ENCODE measurements at regions not wholly inside any gene's neighbourhood (a gene's known extent, or its start where the extent isn't known, plus 50 kb on each side); places are given as distances from the start of the nearest gene placed in this dataset.

- DNase-seq: no peak
Observed at GRCh38 chr20:57939499-57939898, 229.7 kb upstream of the PMEPA1 start.

- DNase-seq: no peak
Observed at GRCh38 chr20:57938158-57939108, 228.6 kb upstream of the PMEPA1 start.

DNA sequence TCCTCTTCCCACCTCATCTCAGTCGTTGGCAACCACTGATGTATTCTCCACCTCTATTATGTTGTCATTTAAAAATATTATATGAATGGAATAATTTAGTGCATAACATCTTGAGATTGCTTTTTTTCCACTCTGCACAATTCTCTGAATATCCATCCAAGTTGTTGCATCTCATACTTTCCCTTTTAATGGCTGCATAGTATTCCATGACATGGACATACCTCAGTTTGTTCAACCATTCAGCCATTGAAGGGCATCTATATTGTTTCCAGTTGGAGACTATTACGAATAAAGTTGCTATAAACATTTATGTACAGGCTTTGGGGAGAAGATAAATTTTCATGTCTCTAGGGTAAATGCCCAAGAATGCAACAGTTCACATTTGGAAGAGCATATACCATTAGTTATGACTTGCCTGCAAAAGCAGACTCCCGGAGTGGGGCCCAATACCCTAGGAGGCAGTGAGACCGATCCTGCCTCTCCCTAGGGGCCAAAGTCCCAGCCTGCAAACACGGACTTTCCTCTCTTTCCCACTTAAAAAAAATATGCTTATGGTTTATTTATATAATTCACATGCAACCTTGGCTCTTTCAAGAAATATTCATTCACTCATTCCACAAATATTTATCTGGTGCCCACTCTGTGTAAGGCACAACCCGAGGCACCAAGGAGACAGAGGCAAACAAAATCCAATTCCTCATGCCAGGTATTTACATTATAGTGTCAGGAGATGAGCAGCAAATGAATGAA lies 227.0 kb upstream of the PMEPA1 start:
- DNase-seq: no peak

DNA sequence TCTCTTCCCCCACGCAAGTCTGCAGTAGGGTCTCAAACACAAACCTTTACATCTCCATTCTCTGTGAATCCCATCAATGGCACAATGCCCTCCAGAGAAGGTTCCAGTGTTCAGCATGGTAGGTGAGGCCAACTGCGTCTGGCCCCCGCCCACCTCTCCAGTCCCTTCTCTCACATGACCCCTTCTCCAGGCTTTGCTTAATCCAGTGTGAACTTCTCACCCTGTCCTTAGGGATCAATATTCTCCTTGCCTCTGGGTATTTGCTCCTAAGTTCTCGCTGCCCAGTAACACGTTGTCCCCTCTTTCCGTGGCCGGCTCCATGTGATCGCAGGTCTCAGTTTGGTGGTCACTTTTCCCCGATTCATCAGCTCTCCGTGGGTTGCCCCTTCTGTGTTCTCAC lies 225.1 kb upstream of the PMEPA1 start:
- DNase-seq: no peak

GRCh38 chr20:57934007-57934805 lies 224.4 kb upstream of the PMEPA1 start:
- DNase-seq: no peak

GRCh38 chr20:57932227-57932864 lies 222.5 kb upstream of the PMEPA1 start:
- DNase-seq: no peak

- DNase-seq: no peak
Observed at GRCh38 chr20:57930351-57930750, 220.5 kb upstream of the PMEPA1 start.

DNA sequence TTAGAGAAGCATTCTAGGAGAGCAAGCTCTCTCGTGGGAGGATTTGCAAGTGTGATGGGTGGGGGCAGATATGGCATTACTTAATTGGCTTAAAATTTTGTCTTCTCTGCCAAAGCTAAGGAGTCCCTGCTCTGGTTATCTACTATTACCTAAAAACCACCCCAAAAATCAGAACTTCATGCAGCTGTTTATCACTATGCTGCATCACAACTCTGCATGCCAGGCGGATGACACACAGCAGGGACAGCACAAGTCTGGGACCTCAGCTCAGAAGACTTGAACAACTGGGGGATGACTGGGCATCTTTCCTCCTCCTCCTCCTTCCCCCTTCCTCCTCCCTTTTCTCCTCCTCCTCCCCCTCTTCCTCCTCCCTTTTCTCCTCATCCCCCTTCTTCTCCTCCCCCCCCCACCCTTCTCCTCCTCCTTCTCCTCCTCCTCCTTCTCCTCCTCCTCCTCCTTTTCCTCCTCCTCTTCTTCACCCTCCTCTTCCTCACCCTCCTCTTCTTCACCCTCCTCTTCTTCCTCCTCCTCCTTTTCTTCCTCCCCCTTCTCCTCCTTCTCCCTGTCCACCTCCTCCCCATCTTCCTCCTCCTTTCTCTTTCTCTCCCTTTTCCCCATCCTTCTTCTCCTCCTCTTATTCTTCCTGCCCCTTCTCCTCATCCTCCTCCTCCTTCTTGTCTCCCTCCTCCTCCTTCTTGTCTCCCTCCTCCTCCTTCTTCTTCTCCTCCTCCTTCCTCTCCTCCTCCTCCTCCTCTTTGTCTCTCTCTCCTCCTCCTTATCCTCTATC lies 218.6 kb upstream of the PMEPA1 start:
- DNase-seq: no peak

GRCh38 chr20:57927376-57927775 lies 217.6 kb upstream of the PMEPA1 start:
- no peak for DNase-seq

GRCh38 chr20:57922706-57923105 lies 212.9 kb upstream of the PMEPA1 start:
- DNase-seq: no peak

DNA sequence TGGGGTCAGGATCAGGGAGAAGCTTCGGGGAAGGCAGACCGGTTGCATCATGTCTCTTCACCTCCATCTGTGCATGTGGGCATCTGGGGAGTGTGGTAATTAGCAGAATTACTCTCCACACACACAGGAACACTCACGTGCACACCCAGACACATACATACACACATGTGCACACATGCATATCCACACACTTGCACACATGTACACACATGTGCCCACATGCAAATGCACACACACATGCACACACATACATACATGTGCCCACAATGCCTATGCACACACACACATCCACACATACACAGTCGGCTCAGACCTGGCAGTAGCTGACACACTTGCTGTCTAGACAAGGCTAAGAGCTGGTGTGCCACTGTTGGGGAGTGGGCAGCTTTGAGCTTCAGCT lies 212.3 kb upstream of the PMEPA1 start:
- DNase-seq: no peak

- DNase-seq: no peak
Observed at GRCh38 chr20:57921676-57922075, 211.9 kb upstream of the PMEPA1 start.

DNA sequence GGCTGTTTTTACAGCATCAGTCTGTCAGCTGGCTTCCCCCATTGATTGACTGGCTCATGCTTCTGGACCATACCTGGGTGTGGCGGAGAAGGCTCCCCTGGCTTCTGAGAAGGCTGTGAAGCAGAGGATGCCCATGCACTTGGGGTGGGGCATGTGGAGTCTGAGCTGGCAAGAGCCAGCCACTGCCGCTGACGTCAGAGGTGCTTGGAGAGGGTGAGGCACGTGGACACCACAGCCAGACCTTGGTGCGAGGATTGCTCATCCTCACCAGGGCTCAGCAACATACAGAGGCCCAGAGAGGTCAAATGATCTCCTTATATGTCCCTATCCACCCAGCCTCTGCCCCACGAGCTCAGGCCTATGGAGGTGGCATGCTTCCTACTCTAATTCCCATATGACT lies 211.2 kb upstream of the PMEPA1 start:
- no peak for DNase-seq

DNA sequence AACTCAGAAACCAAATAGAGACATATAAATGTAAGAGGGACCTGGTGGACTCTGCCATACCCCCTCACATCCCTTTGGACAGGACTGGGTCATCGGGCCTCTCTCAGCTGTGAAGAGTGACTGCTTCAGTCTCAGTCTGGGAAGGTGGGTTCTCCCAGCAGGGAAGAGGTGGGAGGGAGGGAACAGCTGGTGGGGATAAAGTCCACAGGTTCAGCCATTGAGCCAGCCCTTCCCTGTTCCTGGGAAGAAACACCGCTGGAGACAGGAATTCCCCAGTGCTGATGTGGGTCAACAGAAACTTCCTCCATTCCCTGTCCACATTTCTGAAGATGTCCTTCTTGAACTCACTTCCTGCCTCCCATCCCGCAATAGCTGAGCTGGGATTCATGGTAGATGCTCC lies 209.2 kb upstream of the PMEPA1 start:
- DNase-seq: no peak

- no peak for DNase-seq
Observed at GRCh38 chr20:57918551-57918950, 208.7 kb upstream of the PMEPA1 start.

GRCh38 chr20:57914205-57914604 lies 204.4 kb upstream of the PMEPA1 start:
- DNase-seq: no peak

GRCh38 chr20:57913156-57913930 lies 203.5 kb upstream of the PMEPA1 start:
- DNase-seq: no peak

DNA sequence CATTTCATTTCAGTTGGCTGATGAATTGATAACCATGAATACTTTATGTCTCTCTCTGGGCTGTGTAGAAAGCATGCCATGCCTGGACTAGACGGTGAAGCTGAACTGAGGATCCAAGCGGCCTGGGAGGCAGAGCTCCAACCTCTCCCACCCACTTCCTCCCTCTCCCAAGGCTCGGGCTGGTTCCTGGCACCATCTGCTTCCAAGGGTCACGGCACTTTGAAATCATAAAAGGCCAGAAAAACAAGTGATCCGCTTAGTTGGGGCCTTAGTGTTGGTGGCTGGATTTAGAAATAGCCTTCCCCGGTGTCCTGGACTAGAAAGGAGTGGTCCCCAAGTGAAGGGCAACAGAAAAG lies 202.4 kb upstream of the PMEPA1 start:
- DNase-seq: no peak

- no peak for DNase-seq
Observed at GRCh38 chr20:57911512-57912226, 201.9 kb upstream of the PMEPA1 start.

GRCh38 chr20:57910716-57911115 lies 200.9 kb upstream of the PMEPA1 start:
- DNase-seq: no peak
